ENCODE measurements at regions not wholly inside any gene's neighbourhood (a gene's known extent, or its start where the extent isn't known, plus 50 kb on each side); places are given as distances from the start of the nearest gene placed in this dataset.
"Not testable (repeated sequence)": the region's sequence is repeated elsewhere in the genome, so short reads cannot be mapped to it uniquely, and the experiment has no call there.

DNA sequence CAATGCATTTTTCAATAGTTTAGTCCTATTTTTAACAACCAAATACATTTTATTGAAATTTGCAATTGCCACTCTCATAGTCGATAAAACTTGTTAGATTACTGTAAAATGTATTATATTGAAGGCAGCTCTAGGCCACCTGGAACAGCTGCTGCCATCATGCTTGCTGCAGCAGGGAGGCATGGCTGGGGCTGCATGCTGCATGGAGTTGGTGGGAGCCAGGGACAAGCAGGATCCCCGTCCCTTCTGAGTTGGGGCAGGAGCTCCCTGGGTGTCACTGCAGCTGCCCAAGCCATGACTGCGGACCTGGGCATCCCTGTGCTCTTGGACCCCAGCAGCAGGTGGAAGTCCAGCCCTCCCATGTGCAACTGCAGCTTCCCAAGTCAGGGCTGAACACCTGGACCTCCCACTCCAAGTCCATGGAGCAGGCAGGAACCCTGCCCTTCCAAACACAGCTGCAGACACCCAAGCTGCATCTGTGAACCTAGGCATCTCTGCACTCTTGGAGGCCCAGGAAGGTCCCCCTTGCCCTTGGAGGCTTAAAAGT is 742.0 kb downstream of the ZBBX start:
- no peak for DNase-seq

DNA sequence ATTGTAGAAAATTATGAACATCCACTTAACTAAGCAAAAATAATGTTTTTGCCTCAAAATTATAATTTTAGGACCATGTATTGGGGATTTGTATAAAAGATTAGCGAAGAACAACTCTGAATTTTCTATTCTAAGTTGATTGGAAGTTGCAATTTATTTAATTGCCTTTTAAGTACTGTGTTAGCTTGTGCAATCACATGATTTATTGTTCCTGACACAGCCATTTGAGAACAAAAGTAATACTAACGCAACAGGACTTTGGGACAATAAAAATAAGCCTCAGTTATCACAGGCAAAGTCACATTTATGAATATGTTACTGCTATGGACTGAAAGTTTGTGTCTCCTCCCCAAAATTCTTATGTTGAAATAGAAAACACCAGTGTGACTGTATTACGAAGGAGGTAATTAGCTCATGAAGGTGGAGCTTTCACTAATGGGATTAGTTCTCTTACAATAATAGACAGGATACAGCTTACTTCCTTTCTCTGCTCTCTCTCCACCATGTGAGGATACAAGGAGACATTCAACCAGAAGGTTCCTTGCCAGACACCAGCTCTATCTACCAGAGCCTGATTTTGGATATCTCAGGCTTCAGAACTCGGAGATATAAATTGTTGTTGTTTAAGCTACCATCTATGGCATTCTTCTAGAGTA is 745.9 kb downstream of the ZBBX start:
- no peak for DNase-seq

DNA sequence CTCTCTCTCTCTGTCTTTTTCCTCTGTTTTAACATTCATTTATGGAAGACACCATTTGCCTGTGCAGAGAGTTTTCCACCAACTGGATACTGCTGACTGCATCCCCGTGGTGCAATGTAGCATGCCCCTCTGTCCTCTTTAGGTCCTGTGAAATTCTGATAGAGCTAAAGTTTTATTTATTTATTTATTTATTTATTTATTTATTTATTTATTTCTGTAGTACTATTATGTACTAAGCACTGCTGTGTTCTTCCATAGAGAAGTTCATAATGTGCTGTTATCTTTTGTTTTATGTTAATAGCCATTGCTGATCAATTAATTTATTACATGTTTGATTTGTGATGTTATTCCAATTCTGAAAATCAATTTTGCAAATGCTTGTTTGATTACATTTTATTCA is 749.9 kb downstream of the ZBBX start:
- DNase-seq = no peak

DNA sequence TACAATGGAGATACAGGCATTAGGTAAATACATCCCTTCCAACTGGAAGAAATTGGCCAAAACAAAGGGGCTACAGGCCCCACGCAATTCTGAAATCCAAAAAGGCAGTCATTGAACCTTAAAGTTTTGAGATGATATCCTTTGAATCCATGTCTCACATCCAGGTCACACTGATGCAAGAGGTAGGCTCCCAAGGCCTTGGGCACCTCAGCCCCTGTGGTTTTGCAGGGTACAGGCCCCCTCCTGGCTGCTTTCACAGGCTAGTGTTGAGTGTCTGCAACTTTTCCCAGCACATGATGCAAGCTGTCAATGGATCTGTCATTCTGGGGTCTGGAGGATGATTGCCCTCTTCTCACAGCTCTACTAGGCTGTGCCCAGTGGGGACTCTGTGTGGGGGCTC is 766.7 kb downstream of the ZBBX start:
- no peak for DNase-seq

DNA sequence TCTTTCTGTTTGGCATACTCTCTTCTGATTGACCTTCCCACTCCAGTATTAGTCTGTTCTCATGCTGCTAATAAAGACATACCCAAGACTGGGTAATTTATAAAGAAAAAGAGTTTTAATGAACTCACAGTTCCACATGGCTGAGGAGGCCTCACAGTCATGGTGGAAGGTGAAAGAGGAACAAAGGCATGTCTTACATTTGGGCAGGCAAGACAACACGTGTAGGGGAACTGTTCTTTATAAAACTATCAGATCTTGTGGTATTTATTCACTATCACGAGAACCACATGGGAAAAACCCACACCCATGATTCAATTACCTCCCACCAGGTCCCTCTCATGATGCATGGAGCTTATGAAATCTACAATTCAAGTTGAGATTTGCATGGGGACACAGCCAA is 767.3 kb downstream of the ZBBX start:
- not testable (repeated sequence) for DNase-seq

DNA sequence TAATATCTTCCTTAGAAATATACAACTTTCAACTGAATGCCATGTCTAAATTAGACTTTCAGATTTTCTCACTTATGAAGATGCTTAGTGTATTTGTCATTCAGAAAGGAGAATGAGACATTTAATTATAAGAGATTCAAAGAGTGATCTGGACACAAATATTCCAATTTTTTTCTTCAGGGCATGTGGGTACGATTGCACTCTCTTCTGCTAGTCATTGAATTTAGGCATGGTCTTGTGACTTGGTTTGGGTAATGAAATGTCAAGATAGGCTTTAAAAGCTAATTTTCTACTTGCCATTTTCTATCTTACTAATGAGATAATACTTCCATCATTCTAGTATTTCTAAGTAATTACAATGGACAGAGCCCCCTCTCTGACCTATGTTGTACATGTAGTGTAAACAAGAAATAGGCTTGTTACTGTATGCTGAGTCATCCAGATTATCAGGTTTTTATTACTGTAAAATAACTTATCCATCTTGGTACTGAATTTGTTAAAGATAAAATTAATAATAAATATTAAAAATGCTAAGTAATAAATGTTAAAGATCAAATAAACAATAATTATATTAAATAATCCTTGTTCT is 770.8 kb upstream of the BCHE start:
- no peak for DNase-seq

DNA sequence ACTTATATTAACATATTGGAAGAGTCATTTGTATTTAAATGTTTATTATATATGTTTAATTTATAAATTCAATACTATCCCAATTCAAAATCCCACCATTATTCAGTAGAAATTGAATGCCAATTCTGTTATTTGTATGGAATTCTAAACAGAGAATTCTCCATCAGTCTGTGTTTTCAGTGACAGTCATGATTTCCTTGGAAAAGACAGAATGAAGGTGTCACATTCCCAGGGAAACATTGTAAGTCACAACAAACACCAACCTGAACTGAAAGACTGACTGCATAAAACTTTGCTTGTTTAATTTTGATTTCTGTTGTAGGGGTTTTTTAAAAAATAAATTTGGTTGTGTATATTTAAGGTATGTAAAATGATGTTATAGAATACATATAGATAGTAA is 769.8 kb upstream of the BCHE start:
- DNase-seq = no peak

DNA sequence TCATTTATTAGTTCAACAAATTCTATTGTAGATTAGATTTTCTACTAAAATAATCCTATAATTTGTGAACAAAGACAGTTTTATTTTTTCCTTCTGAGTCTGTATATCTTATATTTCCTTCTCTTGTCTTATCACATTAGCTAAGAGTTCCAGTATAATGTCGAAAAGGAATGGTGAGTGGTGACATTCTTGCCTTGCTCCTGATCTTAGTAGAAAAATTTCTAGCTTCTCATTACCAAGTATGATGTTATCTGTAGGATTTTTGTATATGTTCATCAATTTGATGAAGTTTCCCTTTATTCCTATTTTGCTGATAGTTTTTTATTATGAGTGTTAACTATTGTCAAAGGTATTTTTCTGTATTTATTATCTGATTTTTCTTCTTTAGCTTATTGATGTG is 756.6 kb upstream of the BCHE start:
- DNase-seq = no peak

DNA sequence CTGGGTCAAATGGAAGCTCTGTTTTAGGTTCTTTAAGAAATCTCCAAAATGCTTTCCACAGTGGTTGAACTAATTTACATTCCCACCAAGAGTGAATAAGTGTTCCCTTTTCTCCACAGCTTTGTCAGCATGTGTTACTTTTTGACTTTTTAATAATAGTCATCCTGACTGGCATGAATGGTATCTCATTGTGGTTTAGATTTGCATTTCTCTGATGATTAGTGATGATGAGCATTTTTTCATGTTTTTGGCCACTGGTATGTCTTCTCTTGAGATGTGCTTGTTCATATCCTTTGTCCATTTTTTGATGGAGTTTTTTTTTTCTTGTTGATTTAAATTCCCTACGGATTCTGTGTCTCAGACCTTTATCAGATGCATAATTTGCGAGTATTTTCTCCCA is 745.0 kb upstream of the BCHE start:
- no peak for DNase-seq

DNA sequence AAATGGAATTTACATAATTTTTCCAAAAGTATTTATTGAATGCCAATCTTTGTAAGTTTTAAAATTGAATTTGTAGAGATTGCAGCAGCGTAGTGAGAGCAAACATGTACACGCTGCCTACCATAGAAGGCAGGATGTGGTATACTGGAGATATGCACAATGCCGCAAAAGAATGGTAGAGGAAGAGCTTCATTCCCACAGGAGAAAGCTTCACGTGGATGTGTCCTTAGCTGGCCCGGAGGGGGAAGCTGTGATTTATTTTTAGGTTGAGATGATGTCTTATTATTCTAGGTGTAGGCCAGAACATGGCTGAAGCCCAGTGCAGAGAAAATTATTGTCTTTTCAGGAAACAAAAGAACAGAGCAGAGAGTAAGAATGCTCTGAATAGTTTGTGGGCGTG is 743.3 kb upstream of the BCHE start:
- DNase-seq = no peak

DNA sequence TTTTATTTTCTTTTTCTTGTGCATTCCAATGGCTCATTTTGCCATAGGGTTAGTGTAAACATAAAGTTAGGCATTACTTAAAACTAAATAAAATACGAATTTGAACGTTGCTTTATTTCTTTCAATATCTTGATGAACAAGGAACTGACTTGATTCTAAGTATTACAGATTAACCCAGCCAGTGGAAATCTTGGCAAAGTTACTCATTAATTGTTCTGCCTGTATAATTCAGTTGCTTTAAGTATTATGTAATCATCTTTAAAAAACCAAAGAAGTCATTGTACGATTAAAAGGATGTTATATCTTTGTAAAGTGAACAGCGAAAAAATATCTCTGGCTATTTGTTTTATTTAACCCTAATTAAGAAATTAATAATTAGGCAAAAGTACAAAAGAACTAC is 737.9 kb upstream of the BCHE start:
- DNase-seq = no peak

DNA sequence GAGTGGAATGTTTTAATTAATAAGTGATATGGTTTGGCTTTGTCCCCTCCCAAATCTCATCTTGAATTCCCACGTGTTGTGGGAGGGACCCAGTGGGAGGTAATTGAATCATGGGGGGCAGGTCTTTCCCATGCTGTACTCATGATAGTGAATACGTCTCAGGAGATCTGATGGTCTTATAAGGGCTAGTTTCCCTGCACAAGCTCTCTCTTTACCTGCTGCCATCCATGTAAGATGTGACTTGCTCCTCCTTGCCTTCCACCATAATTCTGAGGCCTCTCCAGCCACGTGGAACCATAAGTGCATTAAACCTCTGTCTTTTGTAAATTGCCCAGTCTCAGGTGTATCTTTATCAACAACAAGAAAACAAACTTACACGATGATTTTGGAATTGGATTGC is 734.5 kb upstream of the BCHE start:
- not testable (repeated sequence) for DNase-seq

DNA sequence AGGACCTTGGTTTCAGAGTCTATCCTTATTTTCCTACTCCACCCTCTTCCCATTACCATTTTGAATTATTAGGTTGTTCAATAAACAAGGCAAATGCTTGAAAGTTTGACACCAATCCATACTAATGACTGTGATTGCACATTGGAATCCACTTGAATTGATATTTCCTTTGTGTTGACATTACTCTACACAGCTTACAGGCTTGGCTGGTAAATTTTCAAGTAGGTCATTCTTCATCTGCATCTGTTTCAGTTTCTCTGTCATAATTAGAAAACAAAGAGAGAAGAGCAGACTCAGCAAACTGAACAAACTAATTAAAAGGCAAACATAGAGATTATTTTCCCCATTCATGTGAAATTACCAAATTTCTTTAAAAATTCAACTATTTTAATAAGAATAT is 732.9 kb upstream of the BCHE start:
- no peak for DNase-seq

DNA sequence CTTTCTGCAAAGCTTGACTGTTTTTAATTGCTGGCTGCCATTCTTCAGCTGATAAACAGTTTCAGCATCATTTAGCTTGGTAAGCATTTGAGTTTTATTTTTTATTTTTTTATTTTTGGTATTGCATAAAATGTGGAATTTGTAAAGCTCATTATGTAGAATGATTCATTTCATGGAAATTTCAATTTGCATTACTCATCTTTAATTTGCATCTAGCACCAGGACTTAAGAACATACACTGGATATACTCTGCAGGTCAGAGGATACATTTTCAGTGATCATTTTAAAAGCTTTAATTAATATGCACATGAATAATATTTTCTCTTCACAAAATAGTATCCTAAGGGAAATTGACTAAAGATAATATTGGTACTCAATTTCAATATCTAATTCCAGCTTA is 732.4 kb upstream of the BCHE start:
- no peak for DNase-seq

DNA sequence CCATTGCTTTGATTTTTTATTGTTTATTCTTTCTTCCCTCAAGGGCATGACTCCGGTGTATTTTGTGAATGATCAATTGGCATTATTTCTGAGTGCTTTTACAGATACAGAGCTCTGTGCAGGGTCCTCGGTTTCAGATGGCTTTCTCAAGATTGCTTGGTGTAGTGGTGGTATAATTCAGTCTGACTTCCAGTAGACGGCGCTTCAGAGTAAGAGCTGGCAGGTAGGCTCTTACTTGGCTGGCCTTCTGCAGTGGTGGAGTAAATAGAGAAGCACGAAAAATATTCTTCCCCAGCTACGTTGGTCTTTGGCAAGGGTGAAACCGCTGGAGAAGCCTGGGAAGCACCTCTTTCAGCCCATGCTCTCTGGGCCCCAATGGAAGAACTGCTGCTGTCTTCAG is 723.0 kb upstream of the BCHE start:
- DNase-seq = no peak

DNA sequence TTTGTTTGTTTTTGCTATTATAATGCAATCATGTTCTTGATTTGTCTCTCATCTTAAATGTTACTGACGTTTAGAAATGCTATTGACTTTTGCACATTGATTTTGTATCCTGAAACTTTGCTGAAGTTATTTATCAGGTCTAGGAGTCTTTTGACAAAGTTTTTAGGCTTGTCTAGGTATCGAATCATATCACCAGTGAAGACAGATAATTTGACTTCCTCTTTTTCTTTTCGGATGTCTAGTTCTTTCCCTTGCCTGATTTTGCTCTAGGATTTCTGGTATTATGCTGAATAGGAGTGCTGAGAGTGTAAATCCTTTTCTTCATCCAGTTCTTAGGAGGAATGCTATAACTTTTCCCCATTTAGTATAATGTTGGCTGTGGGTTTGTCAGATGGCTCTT is 719.7 kb upstream of the BCHE start:
- DNase-seq = no peak

DNA sequence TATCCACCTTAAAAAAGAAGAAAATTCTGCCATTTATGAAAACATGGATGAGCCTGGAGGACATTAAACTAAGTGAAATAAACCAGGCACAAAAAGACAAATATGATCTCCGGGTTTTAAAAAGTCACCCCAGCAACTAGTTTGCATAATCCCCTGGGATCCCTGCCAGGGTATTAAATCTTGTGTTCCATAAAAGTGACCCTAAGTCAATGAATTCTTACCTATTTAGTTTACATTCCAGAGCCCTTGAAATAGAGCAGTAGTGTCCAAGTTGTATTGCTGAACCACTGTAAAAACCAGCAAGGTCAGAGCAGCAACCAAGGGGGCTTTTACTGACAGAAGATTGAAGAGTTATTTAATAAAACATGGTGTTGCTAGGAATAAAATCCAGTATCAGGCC is 716.8 kb upstream of the BCHE start:
- no peak for DNase-seq

DNA sequence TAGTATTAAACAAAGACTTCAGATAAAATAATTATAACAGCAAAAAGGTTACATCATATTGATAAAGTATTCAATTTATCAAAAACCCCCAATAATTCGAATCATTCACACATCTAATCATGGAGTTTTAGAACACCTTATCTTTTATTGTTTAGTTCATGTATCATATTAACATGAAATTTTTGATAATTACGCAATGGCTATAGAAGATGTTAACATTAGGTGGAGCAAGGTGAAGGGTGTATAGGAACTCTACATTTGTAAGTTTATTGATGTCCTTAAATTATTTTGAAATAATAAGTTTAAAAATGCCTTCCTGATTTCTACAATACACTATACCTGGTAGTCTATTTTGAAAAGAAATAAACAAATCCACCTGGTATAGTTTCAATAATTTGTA is 696.5 kb upstream of the BCHE start:
- no peak for DNase-seq

DNA sequence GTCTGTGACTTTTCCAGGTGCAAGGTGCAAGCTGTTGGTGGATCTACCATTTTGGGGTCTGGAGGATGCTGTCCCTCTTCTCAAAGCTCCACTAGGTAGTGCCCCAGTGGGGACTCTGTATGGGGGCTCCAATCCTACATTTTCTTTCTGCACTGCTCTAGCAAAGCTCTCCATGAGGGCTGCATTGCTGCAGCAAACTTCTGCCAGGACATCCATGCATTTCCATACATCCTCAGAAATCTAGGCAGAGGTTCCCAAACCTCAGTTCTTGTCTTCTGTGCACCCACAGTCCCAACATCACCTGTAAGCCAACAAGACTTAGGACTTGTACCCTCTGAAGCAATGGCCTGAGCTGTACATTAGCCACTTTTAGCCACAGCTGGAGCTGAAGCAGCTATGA is 694.5 kb upstream of the BCHE start:
- no peak for DNase-seq

DNA sequence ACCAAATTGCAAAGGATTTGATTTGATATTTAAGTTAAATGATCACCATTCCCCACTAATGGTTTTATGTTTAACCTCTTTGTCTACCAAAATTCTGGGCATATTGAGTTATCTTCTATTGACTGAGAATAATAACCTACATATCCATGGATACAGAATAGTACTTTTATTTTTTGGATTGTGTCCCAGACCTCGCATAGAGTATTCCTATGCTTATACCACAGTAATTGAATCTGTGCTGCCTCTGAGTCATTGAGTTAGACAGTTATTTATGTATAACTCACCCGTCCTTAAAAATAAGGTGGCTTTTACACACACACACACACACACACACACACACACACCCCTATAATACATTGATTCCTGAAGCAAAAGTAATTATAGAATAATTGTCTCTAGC is 690.1 kb upstream of the BCHE start:
- DNase-seq = no peak

DNA sequence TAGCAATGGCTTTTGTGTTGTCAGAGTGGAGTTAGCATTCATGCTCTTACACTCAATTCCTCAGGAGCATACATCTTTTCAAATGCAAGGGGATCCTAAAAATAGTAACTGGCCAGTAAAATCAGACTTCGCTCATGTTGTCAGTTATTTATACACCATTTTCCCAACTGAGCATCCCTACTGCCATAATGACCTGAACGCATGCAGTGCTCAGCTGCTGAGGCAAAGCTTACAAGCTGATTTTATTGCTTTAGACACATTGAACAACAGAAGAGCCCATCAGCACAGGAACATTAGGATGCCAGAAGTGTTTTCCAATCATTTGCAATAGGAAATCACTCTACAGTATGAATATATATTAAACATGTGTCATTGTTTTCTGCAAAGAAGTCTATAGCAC is 689.7 kb upstream of the BCHE start:
- DNase-seq = no peak

DNA sequence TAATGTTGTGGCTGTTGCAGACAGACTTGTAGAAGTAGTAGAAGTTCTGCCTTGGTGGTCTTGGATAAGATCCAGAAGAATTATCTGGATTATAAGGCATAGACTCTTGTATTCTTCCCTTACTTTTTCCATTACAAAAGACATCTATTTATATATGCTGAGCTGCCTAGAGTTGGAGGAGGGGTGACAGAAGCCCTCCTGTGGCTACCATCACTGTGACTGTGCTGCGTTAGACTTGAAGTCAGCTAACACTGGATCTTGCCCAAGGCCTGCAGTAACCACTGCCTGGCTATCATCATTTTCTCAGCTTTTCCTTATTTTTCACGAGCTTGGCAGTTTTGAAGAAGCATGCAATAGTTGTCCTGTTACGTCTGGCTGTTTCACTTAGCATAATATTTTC is 684.8 kb upstream of the BCHE start:
- no peak for DNase-seq

DNA sequence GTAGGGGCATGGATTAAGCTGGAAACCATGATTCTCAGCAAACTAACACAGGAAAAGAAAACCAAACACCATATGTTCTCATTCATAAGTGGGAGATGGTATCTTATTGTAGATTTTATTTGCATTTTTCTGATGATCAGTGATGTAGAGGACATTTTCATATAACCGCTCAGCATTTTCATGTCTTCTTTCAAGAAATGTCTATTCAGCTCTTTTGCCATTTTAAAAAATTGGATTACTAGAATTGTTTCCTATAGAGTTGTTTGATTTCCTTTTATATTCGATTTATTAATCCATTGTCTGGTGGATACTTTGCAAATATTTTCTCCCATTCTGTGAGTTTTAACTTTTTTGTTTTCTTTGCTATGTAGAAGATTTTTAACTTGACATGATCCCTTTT is 682.2 kb upstream of the BCHE start:
- no peak for DNase-seq

DNA sequence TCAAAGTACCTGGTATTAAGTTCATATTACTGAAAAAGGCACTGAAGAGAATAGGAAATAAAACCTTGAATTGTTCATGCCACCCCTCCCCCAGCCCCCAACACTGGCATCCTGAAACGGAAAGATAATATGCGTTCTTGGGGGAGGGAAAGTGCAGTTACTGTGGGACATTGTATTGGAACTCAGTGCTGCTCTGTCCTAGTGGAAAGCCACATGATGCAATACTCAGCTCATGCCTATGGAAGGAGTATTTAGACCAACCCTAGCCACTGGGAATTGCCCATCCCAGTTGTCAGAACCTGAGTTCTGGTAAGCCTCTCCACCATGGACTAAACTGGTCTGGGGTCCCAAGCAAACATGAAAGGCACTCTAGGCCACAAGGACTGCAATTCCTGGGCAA is 680.8 kb upstream of the BCHE start:
- DNase-seq = no peak

DNA sequence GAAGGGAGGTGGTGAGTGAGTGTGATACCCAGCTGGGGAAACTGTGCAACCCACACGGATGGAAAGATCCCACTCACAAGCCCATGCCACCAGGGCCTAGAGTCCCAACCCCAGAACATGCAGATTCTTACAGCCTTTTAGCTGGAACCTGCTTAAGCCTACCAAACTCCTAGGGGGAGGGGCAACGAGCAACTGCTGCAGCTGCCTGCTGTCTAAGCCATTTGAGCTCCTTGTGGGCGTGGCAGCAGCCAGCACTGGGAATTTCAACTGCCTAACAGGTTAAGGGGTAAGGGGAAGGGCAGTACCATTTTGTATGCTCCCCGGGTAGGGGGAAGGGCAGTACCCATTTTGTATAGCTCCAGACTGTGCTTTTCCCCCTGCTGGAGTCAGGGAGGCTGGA is 673.2 kb upstream of the BCHE start:
- DNase-seq = no peak
